H54 (cell line): ENCODE measurements at regions not wholly inside any gene's neighbourhood (a gene's known extent, or its start where the extent isn't known, plus 50 kb on each side); places are given as distances from the start of the nearest gene placed in this dataset.

Source experiments
- DNase-seq: peaks from one replicate; pipeline ENCODE4 v3.0.0; 2011; ENCODE audit warnings: low spot score, mixed read lengths; ENCODE audit not compliant: insufficient read length
- FAIRE-seq: peaks from 3 replicates; lab custom pipeline; 2011; peaks lifted over from hg19 to GRCh38; lab: Jason Lieb, UNC
- POLR2A ChIP-seq: IDR thresholded peaks from 2 replicates; pipeline ENCODE4 v1.6.1; 2011; ENCODE audit warnings: low read depth, mild to moderate bottlenecking, low read length

DNA sequence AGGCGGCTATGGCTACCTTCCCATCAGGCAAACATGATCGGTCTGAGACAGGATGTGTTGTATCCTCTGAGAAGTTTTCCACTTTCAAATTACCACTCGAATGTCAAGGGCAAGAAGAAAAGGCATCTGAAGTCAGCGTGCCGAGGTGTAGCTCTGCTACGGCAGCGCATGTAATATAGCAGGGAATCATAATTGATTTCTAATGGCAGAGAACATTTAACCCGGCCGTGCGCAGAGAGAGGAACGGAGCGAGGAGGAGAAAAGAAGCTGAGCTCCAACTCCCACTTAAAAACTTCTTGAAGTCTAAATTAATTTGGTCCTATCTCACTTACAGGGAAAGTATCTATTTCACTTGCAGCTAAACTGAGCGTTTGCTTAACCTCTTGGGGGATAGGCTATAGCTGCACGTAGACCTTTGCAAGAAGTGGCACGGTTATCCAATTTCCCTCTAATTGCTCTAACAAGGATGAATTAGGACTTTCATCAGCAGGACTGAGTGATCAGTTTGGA, 137.3 kb upstream of the KIRREL3 start:
- DNase-seq, result no peak
- no peak for FAIRE-seq
- no peak for TF ChIP-seq POLR2A

DNA sequence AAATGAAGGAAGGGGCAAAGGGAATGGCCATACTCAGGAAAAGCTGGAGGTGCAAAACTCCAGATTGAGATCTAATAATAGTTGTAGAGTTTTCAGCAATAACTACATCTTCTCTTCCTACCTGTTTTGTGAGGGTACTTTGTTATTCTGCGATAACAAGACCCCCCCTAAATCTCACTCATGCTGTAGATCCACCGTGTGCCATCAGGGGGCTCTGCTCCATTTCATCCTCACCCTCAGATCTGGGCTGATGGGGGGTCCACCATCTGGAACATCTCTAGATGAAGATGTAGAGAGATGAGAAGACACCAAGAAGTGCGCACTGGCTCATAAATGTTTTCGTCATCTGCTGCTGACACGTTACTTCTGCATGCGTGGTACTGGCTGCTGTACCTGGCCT, 135.9 kb upstream of the KIRREL3 start:
- no peak for FAIRE-seq

DNA sequence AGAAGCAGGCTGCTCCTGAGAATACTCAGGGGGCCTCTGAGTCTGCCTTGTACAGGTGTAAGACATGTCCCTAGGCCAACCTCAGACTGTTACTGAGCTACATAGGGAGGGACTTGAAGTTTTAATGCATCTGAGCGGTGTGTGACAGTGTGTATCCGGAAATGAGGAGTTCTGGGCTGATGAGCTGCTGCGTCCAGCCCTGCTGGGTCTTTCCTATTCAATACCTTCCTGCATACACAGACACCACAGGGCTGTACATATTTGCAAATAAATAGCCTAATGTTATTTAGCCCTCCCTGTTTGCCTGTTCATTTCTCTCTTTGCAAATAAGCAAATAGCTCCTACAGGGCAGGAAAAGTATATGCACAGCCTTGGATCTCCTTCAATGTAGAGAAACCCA, 134.7 kb upstream of the KIRREL3 start:
- no peak for TF ChIP-seq POLR2A
- no peak for FAIRE-seq
- no peak for DNase-seq

More for the DNA sequence above, 135.9 kb upstream of the KIRREL3 start:
- DNase-seq, result no peak
- no peak for TF ChIP-seq POLR2A

DNA sequence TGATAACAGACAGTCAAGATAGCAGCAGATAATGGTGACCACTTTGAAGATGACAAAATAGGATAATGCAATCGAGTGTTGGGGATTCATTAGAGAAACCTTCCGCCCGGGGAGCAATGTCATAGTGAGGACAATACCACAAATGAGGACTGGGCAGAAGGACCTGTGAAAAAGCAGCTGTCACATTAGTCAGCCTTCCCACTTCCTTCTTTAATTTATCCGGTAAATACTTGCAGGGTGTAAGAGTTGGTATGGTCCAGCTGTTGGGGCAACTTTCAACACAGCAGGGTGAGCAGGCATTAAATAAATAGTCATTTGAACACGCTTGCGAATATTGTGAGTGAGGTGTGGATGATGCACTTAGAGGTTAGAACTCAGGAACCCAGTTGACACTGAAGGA, 132.5 kb upstream of the KIRREL3 start:
- no peak for TF ChIP-seq POLR2A
- FAIRE-seq (no peak), DNase-seq (no peak)

DNA sequence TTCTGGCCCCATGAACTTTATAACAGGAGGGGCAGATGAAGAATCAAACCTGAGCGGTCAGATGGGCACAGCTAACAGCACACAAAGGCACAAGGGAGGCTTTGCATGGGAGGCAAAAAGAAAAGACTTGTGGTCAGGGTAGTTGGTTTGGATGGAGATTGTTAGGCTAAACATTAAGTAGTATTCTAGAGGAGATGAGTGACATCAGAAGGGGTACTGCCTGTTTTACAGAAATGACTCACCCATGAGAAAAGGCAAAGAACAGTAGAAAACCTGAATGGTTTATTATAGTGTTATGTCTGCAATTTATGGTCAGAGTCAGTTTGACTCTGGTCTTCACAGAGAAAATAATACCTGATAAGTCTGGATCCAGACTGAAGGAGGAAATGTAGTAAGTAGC, 129.8 kb upstream of the KIRREL3 start:
- DNase-seq (no peak), FAIRE-seq (no peak)
- TF ChIP-seq POLR2A, result no peak

DNA sequence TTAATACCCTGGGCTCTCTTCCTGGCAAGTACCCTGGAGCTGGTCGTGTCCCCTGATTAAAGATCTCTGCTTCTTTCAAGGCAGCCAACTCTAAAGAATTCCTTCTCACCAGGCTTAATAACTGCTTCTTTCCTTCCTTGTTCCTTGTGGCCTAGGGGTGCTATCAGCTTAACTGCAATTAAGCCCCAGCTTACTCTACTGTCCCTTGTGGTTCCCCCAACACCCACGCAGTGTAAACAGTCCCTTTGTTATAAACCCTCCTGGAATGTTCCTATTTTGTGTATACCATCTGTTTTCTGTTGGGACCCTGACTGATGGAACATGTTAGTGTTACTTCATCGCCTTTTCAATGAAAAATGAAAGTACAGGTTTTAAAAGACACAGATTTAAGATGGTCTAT, 126.4 kb upstream of the KIRREL3 start:
- no peak for TF ChIP-seq POLR2A
- FAIRE-seq, result no peak

DNA sequence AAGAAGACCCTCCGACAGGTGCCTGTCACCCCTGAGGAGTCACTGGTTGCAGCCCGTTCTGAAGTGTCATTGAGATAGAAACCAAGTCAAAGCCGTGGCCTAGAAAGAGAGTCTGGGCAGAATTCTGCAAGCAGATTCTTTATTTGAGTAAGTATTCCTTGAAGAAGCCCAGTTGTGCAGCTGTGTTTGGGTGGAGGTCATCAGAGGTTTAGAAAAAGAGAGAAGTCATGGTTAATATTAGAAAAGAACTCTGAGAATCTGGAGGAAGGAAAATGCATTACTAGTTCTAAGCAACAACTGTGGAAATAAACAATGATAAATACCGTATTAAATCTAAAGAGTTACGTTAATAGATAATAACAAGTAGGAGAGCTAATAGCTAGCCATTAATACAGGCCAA, 118.8 kb upstream of the KIRREL3 start:
- no peak for TF ChIP-seq POLR2A
- FAIRE-seq, result no peak
- DNase-seq, result no peak

More for the DNA sequence above, 126.4 kb upstream of the KIRREL3 start:
- DNase-seq, result no peak

DNA sequence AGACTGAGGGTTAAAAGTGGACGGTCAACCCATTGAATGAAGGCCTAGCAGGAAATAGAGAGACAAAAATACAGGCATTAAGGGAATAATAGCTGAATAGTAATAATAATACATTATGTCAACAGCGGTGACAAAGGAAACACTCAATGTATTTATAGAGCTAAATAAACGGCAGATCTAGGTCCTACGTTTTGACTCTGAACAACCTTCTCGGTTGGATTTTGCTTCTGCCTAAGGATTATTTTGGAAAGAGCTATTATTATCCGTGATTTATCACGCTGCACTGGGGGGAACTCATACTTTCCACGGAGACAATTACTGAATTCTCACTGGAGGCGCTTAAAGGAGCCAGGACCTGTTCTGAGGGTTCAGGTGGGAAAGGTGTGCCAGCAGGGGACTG, 118.2 kb upstream of the KIRREL3 start:
- TF ChIP-seq POLR2A, result no peak
- no peak for DNase-seq
- no peak for FAIRE-seq

DNA sequence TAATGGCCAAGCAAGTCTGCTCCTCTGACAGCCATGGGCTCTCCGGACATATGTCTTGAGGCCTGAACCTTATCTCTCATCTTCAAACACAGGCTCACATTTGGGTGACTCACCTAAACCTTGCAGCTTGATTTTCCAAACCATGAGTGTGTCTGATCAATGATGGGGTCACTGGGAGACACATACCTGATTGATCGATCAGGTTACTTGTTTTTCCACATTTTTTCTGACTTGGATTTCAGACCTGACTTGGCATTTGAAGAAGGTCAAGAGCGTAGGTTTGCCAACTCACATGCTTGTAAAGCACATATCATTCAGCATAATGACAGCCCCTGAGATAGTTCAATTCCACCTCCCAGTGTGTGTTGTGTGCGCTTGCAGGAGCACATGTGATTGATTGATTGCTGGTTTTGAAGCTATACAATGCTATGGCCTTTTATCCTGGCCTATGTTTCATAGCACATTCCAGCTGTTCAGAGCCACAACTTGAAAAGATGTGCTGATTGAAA, 116.7 kb upstream of the KIRREL3 start:
- FAIRE-seq (no peak), DNase-seq (no peak)
- TF ChIP-seq POLR2A, result no peak

DNA sequence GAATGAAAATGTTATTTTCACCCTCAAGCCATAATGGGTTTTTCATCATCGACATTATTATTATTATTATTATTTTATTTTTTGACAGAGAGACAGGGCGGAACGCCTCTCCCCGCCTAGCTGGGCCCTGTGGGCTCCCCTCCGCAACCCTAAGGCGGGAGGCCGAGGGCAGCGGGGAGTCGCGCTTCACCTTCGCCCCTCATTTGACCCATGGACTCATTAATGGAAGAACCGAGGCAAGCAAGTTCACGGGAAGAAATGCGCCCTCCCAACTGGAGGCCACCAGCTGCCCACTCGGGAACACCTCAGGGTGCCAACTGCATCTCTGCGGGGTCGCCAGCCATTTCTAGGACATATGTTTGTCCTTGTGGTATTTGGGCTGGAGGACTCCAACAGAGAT, 115.3 kb upstream of the KIRREL3 start:
- DNase-seq (no peak), FAIRE-seq (no peak)
- TF ChIP-seq POLR2A, result no peak

DNA sequence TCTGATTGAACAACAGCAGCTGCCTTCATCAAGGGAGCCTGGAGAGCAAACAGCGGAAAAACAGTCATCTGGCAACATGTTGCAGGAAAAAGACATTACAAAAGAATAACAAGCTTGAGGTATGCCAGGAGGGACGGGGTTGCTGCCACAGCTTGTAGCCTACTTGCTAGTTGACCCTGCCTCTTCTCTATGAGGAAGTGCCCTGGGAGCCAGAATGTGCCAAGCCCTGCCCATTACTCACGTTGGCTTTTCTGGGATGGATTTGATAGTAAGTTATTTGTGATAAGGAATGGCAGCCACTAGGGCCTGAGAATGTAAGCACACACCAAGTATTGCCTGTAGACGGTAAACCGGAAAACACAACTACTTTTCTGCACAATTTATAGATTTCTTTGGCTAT, 113.5 kb upstream of the KIRREL3 start:
- DNase-seq, result no peak
- no peak for TF ChIP-seq POLR2A
- no peak for FAIRE-seq

DNA sequence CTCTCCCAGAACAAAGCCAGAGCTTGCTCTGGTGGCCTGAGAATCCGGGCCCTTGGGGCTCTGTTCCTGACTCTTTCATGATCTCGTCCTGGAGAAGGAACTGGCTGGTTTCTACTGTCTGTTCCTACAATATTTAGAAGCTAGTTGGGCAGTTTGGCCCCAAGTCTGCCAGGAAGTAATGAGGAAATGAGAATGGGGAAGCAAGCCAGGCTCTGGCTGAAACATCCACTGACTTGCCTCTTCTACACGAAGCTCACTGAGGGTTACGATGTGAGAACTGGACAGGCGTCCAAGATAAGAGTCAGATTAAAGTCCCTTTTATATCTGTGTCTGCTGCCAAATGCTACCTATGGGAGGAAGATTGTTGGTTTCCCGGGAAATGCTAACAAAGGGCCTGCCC, 110.0 kb upstream of the KIRREL3 start:
- FAIRE-seq (no peak), DNase-seq (no peak)
- TF ChIP-seq POLR2A, result no peak

DNA sequence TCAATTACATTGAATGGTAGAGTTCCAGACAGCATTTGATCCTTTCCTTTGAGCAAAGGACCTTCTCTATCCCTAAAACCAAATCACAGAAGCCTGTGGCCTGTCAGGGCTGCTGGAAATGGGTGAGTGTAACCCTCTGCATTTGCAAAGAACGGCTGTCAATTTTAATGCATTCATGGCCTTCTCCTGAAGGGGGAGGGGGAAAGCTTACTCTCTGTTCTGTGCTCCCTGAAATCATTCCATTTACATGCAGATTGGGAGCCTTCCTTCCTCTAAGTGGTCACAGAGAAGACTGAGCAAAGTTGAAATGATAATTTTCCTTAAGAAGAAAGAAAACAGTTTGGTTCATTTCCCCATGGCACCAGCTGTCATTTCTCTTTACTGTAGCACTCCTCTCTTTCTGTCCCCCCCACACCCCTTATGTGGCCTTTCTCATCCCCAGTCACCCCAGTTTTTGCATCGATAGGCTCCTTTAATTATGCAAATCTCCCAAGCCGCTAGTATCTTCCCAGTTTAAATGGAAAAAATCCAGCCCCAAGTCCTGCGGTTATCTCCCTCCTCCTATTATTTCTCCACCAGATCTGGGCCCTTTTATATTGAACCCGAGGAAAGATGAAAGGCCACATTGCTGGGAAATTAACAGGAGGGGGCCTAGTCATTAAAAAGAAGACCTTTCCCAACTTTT, 109.4 kb upstream of the KIRREL3 start:
- TF ChIP-seq POLR2A, result no peak
- no peak for FAIRE-seq
- DNase-seq, result no peak

DNA sequence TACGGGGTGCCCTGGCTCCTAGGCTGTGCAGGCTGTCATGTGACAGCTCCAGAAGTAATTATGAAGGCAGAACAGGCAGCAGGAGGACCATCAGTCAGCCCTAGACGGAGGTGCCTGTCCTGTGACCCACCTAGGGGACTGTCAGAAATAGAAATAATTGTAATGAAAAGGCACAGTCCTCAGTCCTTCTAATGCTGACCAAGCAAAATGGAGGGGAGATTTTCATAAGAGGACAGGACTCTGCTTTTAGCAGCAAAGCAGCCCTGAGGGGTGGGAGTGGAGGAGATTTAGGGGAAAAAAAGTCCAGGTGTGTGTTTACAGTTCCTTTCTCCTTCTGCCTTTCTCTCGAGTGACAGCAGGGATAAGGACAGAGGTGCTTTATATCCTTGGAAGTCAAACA, 108.3 kb upstream of the KIRREL3 start:
- DNase-seq, result no peak
- TF ChIP-seq POLR2A, result no peak
- no peak for FAIRE-seq

DNA sequence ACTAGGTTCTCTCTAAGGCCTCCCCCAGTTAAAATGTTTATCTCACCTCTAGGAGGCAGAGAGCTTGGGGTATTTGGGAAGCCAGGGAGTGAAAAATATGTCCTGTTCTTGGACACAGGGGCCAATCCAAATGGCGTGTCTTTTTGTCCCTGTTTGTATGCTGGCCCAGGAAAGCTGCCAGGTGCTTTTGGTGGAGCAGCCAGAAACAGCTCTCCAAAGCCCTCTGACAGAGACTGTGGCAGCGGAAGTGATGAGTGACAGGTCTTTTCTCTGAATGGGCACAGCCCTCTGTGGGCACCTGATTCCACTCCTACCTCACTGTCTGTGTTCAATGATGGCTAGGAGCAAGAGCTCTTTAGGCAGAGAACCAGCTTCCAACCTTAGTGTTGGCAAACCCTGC, 106.4 kb upstream of the KIRREL3 start:
- DNase-seq, result no peak
- no peak for FAIRE-seq
- TF ChIP-seq POLR2A, result no peak
